ENCODE measurements at regions not wholly inside any gene's neighbourhood (a gene's known extent, or its start where the extent isn't known, plus 50 kb on each side); places are given as distances from the start of the nearest gene placed in this dataset.
"Not testable (repeated sequence)": the region's sequence is repeated elsewhere in the genome, so short reads cannot be mapped to it uniquely, and the experiment has no call there.

DNA sequence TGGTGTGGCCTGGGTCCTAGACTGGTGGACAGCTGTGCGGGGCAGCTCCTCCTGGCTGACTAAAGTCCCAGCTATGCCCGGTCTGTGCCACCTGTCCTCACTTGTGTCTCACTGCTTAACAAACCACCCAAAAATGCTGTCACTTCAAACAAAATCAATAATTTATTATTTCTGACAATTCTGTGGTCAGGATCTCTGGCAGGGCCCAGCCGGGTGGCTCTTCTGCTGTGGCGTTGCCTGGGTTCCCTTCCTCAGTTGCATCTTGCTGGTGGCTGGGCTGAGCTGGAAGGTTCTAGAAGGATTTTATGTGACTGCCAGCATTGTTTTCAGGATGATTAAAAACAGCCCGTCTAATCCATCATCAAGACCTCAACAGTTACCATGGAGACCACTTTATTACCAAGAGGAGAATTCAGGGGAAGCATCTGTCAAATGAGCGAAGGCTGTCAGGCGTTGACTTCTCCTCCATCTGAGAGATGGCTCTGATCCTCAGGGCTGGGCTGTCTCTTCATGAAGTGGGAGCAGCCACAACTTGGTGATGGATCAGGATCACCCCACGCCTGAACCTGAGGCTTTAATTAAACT lies 280.6 kb upstream of the SFSWAP start:
- TF ChIP-seq, protein P1, sequence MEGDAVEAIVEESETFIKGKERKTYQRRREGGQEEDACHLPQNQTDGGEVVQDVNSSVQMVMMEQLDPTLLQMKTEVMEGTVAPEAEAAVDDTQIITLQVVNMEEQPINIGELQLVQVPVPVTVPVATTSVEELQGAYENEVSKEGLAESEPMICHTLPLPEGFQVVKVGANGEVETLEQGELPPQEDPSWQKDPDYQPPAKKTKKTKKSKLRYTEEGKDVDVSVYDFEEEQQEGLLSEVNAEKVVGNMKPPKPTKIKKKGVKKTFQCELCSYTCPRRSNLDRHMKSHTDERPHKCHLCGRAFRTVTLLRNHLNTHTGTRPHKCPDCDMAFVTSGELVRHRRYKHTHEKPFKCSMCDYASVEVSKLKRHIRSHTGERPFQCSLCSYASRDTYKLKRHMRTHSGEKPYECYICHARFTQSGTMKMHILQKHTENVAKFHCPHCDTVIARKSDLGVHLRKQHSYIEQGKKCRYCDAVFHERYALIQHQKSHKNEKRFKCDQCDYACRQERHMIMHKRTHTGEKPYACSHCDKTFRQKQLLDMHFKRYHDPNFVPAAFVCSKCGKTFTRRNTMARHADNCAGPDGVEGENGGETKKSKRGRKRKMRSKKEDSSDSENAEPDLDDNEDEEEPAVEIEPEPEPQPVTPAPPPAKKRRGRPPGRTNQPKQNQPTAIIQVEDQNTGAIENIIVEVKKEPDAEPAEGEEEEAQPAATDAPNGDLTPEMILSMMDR (conservative IDR thresholded peaks at IDR 0.05) = no peak
- H3K27ac ChIP-seq = no peak overlapping the region

DNA sequence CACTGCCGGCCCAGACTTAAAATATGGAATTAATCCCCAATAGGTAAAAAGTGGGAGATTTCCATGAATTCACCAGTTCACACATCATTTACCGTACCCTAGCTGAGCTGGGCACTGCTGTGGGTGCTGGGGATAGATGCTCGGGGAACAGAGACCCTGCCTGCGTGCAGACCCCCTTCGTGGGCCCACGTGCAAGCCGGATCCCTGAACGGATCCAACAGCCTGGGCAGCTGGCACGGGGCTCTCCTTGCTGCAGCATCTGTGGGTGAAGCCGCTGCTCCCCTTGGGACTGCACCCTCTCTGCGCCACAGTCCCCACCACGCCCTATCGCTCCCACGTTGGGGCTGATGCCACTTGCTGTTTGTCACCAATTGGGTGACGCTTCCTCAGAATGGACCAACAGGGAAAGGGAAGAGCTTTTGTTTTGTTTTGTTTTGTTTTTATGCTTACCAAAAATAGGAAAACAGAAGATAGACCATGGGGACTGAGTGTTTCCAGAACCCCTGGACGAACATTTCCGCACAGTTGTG lies 279.7 kb upstream of the SFSWAP start:
- H3K27ac ChIP-seq = not testable (repeated sequence)

DNA sequence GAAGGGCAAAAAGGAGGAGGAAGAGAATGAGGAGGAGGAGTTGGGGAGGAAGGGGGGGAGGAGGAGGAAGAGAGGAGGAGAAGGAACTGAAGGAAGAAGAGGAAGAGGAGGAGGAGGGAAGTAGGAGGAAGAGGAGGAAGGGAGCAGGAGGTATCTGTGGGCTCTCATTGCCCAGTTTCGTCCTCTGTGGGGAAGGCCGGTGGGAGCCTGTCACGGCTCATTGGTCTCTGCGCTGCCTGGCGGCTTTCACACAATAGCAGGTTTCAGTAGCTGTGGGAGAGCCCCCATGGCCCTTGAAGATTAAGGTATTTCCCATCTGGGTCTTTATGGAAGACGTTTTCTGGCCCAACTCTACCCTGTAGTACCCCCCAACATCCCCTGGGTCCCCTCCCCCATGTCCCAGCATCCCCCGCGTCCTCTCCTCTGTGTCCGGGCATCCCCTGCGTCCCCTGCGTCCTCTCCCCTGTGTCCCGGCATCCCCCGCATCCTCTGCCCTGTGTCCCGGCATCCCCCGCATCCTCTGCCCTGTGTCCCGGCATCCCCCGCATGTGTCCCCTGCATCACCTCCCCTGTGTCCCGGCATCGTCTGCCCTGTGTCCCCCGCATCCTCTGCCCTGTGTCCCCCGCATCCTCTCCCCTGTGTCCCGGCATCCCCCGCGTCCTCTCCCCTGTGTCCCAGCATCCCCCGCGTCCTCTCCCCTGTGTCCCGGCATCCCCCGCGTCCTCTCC lies 278.2 kb upstream of the SFSWAP start:
- no peak overlapping the region for H3K27ac ChIP-seq
- TF ChIP-seq, protein P1 (conservative IDR thresholded peaks at IDR 0.05) = no peak

DNA sequence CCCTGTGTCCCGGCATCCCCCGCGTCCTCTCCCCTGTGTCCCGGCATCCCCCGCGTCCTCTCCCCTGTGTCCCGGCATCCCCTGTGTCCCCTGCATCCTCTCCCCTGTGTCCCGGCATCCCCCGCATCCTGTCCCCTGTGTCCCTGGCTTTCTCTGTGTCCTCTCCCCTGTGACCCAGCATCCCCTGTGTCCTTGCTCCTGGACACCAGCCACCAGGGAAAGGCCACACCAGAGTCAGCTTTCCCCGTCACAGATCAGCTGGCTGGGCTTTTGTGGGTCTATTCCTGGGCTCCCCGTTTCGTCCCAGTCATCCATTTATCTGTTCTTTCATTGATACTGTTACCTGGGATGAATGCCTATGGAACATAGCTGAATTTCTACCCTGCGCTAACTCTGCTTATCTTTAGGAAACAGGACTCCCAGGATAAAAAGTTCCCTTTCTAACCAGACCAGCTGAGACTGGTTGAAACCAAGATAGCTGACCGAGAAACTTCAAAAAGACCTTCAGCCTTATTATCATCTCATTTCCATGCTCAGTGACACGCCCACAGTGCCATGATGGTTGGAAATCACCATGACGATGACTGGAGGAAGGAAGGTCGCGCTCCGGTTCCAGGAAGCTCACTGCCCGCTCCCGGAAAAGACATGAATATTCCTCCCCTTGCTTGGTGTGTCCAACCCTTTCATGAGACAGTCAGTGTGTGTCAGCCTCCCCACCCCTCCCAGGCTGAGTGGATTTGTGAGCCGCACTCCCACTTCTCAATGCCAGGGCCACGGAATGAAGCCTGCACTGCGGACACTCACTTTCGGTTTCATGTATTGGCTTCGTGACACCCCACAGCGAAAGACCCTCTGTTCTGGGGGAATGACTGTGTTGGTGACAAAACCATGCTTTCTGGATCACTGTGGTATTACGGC lies 276.4 kb upstream of the SFSWAP start:
- TF ChIP-seq, protein P1 (conservative IDR thresholded peaks at IDR 0.05) = no peak

DNA sequence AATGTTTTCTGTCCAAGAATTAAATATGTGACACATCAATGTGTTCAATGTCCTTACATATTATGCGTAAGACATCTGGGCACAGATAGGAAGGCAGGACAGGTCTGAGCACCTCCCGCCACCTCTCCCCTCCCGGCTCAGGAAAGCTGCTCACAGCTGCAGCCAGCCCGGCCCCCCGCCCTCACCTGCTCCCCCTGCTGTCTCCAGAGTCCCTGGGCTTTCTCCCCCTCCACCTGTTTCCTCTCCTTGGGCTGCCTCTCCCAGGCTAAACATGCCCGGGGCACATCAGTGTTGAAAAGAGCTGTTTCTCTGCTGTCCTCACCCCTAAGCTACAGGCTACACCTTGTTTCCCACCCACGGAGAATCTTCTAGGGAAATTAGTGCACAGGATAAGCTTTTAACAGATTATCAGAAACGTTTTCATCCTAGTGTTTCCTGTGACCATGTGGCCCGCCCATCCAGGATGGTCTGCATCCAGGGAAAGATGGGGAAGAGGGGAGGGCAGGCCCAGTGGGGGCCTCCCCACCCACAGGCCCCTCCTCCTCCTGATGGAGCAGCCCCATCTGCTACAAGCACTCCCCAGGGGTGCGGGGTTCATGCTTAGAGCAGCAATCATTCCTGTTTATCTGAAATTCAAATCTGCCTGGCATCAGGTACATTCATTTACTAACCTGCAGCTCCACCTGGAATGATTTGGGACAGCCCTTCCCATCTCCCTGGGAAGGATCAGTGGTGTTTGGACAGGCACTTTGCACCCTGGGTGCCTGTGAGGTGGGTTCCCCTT lies 273.8 kb upstream of the SFSWAP start:
- no peak overlapping the region for H3K27ac ChIP-seq
- TF ChIP-seq, protein P1 (conservative IDR thresholded peaks at IDR 0.05) = no peak

More for the DNA sequence above, 276.4 kb upstream of the SFSWAP start:
- no peak overlapping the region for H3K27ac ChIP-seq

DNA sequence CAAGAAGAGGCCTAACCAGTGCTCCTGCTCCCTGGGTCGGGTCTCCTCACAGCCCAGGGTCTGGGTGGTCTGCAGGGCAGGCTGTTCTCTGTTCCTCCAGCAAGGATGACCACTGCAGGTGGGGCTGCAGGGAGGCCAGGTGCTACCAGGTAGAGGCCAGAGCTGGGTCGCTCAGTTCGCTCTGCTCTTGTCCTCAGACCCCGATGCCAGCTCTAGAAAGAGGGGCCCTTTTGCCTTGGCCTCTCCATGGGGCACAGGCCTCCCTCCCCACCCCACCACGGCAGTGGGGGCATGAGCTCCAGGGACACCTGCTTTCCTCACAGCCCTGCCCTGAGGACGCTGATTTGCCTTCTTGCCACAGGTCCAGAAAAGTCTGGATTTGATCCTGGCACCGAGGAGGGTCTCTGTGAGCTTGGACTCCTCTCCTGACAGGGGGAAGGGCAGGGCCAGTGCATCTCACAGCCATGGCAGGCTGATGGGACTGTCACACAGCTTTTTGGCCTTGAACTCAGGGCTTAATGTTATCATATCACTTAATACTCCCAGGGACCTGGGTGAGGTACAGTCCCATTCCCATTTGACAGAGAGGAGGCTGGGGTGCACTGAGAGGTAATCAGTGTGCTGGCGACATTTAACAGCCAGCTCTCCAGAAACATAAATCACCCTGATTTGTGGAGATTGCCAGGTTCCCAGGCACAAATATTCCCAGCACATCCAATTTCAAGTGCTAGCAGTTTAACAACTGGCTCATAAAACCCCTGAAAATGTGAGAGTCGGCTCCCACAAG lies 273.0 kb upstream of the SFSWAP start:
- TF ChIP-seq, protein P1 (conservative IDR thresholded peaks at IDR 0.05) = no peak
- H3K27ac ChIP-seq = no peak overlapping the region

DNA sequence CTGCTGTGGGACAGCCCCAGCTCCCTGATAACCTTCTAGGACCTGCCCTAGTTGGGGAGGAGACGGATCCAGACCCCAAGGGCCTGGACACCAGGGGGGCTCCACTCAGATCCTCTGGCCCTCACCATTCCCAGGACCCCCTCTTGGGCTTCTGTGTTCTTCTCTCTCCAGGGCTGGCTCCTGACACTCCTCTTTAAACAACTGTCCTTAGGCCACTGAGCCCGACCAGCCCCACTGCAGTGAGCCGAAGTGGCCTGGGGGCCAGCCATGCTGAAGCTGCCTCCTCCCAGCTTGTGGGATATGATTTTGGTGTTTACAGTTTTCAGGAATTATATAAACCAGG lies 272.4 kb upstream of the SFSWAP start:
- H3K27ac ChIP-seq = not testable (repeated sequence)

Measured in VCaP (cell line).